ENCODE measurements at regions not wholly inside any gene's neighbourhood (a gene's known extent, or its start where the extent isn't known, plus 50 kb on each side); places are given as distances from the start of the nearest gene placed in this dataset.

DNA sequence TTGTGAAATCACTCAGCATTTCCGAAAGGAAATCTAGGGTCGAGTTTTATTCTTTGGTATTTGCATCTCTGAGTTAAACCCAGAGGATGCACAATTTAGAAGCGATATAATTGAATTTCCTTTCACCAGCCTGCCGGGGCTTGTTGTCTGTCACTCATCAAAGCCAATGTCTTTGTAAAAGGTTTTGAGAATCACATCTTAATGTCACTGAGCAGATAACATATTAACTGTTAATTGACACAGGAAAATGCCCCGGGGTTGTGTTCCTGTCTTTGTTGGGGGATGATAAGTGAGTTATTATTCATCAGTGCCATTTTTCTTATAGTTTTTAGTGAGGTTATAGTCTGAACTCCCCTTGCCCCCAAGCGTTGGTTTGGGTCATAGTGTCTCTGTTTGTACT is 73.4 kb downstream of the DUSP6 start:
- H3K4me1 Mint-ChIP-seq: peaks cover 10% of the 10 kb centered on the region
- no peak overlapping the region for H3K27ac Mint-ChIP-seq
- no peaks in the 10 kb centered on the region for H3K36me3 Mint-ChIP-seq
- TF ChIP-seq, protein P1, sequence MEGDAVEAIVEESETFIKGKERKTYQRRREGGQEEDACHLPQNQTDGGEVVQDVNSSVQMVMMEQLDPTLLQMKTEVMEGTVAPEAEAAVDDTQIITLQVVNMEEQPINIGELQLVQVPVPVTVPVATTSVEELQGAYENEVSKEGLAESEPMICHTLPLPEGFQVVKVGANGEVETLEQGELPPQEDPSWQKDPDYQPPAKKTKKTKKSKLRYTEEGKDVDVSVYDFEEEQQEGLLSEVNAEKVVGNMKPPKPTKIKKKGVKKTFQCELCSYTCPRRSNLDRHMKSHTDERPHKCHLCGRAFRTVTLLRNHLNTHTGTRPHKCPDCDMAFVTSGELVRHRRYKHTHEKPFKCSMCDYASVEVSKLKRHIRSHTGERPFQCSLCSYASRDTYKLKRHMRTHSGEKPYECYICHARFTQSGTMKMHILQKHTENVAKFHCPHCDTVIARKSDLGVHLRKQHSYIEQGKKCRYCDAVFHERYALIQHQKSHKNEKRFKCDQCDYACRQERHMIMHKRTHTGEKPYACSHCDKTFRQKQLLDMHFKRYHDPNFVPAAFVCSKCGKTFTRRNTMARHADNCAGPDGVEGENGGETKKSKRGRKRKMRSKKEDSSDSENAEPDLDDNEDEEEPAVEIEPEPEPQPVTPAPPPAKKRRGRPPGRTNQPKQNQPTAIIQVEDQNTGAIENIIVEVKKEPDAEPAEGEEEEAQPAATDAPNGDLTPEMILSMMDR (IDR thresholded peaks at IDR 0.05; ENCODE audit: unreplicated experiment): no peak
- H3K27me3 Mint-ChIP-seq (ENCODE audit: low read depth): peaks cover 5% of the 10 kb centered on the region
- no peak for DNase-seq (ENCODE audit: low spot score in 2 of 2, unreplicated experiment in 2 of 2)
- no peak overlapping the region for H3K4me3 Mint-ChIP-seq
- H3K9me3 Mint-ChIP-seq: no peaks in the 10 kb centered on the region

DNA sequence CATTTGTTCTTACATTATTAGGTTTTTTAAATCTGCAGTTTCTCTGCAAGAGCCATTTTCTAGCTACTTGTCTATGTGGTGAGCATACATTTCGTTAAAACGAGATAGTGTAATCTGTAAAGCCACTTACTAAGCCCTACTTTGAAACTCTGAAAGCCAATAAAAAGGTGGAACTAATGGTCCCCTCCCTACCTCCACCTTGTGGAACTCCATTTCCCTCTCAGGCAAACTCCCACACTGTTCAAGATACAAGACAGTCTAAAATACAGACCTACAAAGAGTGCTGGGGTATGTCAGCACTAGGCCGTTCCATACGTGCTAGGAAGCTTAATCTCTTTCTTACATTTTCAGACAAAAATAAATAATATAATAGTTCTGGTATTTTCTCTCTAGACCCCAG is 74.1 kb downstream of the DUSP6 start:
- Mint-ChIP-seq H3K27me3 (ENCODE audit: low read depth) (peaks cover 5% of the 10 kb centered on the region), H3K4me3 (no peak overlapping the region), H3K36me3 (no peaks in the 10 kb centered on the region), H3K9me3 (no peaks in the 10 kb centered on the region), H3K4me1 (peaks cover 10% of the 10 kb centered on the region), H3K27ac (no peak overlapping the region)
- DNase-seq (ENCODE audit: low spot score in 2 of 2, unreplicated experiment in 2 of 2): no peak
- TF ChIP-seq, protein P1 (IDR thresholded peaks at IDR 0.05; ENCODE audit: unreplicated experiment): no peak

- Mint-ChIP-seq H3K27me3 (ENCODE audit: low read depth) (peaks cover 5% of the 10 kb centered on the region), H3K27ac (no peak overlapping the region), H3K4me1 (peaks cover 10% of the 10 kb centered on the region), H3K36me3 (no peaks in the 10 kb centered on the region), H3K4me3 (no peak overlapping the region), H3K9me3 (peaks cover 6% of the 10 kb centered on the region)
- TF ChIP-seq, protein P1 (IDR thresholded peaks at IDR 0.05; ENCODE audit: unreplicated experiment): no peak
- DNase-seq (ENCODE audit: low spot score in 2 of 2, unreplicated experiment in 2 of 2): no peak
Observed at GRCh38 chr12:89276860-89277259, 75.4 kb downstream of the DUSP6 start.

GRCh38 chr12:89273525-89273924 is 78.8 kb downstream of the DUSP6 start:
- H3K4me3 Mint-ChIP-seq: no peak overlapping the region
- H3K4me1 Mint-ChIP-seq: peaks cover under 1% of the 10 kb centered on the region
- no peak overlapping the region for H3K27ac Mint-ChIP-seq

GRCh38 chr12:89270548-89270947 is 81.8 kb downstream of the DUSP6 start:
- DNase-seq (ENCODE audit: low spot score in 2 of 2, unreplicated experiment in 2 of 2): no peak
- H3K9me3 Mint-ChIP-seq: peaks cover 19% of the 10 kb centered on the region
- H3K27me3 Mint-ChIP-seq (ENCODE audit: low read depth): peaks cover 2% of the 10 kb centered on the region
- peaks cover 5% of the 10 kb centered on the region for H3K36me3 Mint-ChIP-seq
- H3K27ac Mint-ChIP-seq: no peak overlapping the region
- TF ChIP-seq, protein P1 (IDR thresholded peaks at IDR 0.05; ENCODE audit: unreplicated experiment): no peak
- H3K4me1 Mint-ChIP-seq: peaks cover 8% of the 10 kb centered on the region
- no peak overlapping the region for H3K4me3 Mint-ChIP-seq

More at GRCh38 chr12:89273525-89273924, 78.8 kb downstream of the DUSP6 start:
- TF ChIP-seq, protein P1 (IDR thresholded peaks at IDR 0.05; ENCODE audit: unreplicated experiment): no peak
- Mint-ChIP-seq H3K36me3 (peaks cover 5% of the 10 kb centered on the region), H3K27me3 (ENCODE audit: low read depth) (peaks cover 5% of the 10 kb centered on the region), H3K9me3 (peaks cover 19% of the 10 kb centered on the region)
- no peak for DNase-seq (ENCODE audit: low spot score in 2 of 2, unreplicated experiment in 2 of 2)

DNA sequence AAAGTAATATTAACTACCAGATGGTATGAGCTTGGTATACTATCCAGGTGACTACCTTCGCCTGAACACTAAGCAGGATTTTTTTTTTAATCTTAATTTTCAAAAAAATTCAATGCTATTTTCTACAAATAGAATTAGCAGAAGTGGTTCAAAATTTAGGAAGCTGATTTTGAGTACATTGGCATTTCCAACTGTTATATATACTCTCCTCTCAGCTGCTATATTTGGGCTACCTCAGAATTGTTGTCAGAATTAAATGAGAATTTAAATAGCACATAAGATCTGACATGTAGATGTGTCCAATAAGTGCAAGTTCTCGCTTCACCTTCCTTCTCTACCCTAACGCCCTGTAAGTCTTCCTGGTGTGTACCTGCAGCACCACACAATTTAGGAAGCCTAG is 83.1 kb downstream of the DUSP6 start:
- no peak for DNase-seq (ENCODE audit: low spot score in 2 of 2, unreplicated experiment in 2 of 2)
- peaks cover 19% of the 10 kb centered on the region for H3K9me3 Mint-ChIP-seq
- no peak overlapping the region for H3K27ac Mint-ChIP-seq
- H3K27me3 Mint-ChIP-seq (ENCODE audit: low read depth): no peaks in the 10 kb centered on the region
- H3K4me3 Mint-ChIP-seq: no peak overlapping the region
- peaks cover 5% of the 10 kb centered on the region for H3K36me3 Mint-ChIP-seq
- TF ChIP-seq, protein P1 (IDR thresholded peaks at IDR 0.05; ENCODE audit: unreplicated experiment): no peak
- H3K4me1 Mint-ChIP-seq: peaks cover 8% of the 10 kb centered on the region
